ENCODE measurements at regions not wholly inside any gene's neighbourhood (a gene's known extent, or its start where the extent isn't known, plus 50 kb on each side); places are given as distances from the start of the nearest gene placed in this dataset.

DNA sequence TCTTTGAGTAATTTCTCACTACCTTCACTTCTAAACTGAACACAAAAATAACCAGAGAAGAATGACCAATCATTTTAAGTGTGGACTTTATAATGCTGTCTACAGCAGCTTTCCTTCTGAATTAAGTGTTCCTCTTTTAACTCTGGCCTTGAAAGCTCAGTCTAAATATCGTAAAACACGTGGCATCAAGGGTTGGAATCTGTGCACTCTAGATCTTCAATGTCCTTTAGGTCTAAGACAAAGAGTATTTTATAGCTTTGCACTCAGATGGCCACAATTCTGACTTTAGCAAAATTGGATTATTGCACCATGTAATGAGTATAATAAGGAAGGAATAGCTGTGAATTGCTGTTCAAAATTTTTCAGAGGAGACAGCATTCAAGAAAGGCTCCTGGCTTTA lies 197.1 kb upstream of the UGT8 start:
- H3K9me3 ChIP-seq (ENCODE audit: low read length): no peaks in the 10 kb centered on the region
- TF ChIP-seq, protein P1, sequence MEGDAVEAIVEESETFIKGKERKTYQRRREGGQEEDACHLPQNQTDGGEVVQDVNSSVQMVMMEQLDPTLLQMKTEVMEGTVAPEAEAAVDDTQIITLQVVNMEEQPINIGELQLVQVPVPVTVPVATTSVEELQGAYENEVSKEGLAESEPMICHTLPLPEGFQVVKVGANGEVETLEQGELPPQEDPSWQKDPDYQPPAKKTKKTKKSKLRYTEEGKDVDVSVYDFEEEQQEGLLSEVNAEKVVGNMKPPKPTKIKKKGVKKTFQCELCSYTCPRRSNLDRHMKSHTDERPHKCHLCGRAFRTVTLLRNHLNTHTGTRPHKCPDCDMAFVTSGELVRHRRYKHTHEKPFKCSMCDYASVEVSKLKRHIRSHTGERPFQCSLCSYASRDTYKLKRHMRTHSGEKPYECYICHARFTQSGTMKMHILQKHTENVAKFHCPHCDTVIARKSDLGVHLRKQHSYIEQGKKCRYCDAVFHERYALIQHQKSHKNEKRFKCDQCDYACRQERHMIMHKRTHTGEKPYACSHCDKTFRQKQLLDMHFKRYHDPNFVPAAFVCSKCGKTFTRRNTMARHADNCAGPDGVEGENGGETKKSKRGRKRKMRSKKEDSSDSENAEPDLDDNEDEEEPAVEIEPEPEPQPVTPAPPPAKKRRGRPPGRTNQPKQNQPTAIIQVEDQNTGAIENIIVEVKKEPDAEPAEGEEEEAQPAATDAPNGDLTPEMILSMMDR (conservative IDR thresholded peaks at IDR 0.05; ENCODE audit: low read length): no peak
- no peak for TF ChIP-seq EZH2phosphoT487 (IDR thresholded peaks at IDR 0.05; ENCODE audit: borderline replicate concordance, low read depth, low read length)
- ChIA-PET CTCF (ENCODE audit: unreplicated experiment) (no interaction called here), POLR2A (interaction anchor here (0.9 kb wide), 1 partner anchor 13 kb away, joined by 3 read pairs; no protein-coding TSS in a partner anchor)
- H4K20me1 ChIP-seq (ENCODE audit: insufficient read depth, low read length): no peaks in the 10 kb centered on the region
- no peak overlapping the region for H2AFZ ChIP-seq (ENCODE audit: low read length)
- no peak overlapping the region for H3K4me3 ChIP-seq (ENCODE audit: low read depth, low read length, poor library complexity, severe bottlenecking)
- intact Hi-C loops (cut with micrococcal nuclease; ENCODE audit: unreplicated experiment): no loop called here
- BruUV-seq (replicated peaks): no TSS peak
- no peaks in the 10 kb centered on the region for H3K36me3 ChIP-seq (ENCODE audit: insufficient read depth, low read length)
- no peaks in the 10 kb centered on the region for H3K4me1 ChIP-seq (ENCODE audit: insufficient read depth, low read length, poor library complexity, severe bottlenecking)
- H3K79me2 ChIP-seq (ENCODE audit: insufficient read depth, low read depth, low read length): no peaks in the 10 kb centered on the region
- no peak for DNase-seq (ENCODE audit: low spot score)
- H3K9me2 ChIP-seq (ENCODE audit: insufficient read depth, low read length): no peaks in the 10 kb centered on the region
- H3K4me2 ChIP-seq (ENCODE audit: low read length): no peak overlapping the region
- H3K27ac ChIP-seq (ENCODE audit: low read depth, low read length, poor library complexity, severe bottlenecking): no peak overlapping the region

DNA sequence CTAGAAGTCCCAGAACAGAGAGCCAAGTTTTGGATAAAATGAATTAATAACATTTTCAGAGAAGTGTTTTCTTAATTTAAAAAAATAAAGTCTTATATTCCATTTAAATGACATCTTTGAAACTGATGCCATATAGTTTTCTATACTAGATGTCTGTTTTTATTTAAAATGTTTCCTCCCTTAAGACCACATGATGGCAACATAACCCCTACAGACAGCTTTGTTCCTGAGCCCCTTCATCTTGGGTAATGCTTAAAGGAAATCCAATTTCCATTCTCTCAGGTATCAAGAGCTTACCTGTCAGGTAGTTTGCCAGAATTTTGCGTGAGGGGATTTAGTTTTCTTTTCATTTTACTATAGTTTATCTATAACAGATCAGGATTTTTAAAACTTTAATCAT lies 181.4 kb upstream of the UGT8 start:
- no TSS peak for BruUV-seq (replicated peaks)
- Histone ChIP-seq H3K4me3 (ENCODE audit: low read depth, low read length, poor library complexity, severe bottlenecking) (no peak overlapping the region), H2AFZ (ENCODE audit: low read length) (no peak overlapping the region), H3K9me2 (ENCODE audit: insufficient read depth, low read length) (no peaks in the 10 kb centered on the region), H4K20me1 (ENCODE audit: insufficient read depth, low read length) (no peaks in the 10 kb centered on the region), H3K27ac (ENCODE audit: low read depth, low read length, poor library complexity, severe bottlenecking) (no peak overlapping the region), H3K36me3 (ENCODE audit: insufficient read depth, low read length) (no peaks in the 10 kb centered on the region), H3K9me3 (ENCODE audit: low read length) (no peaks in the 10 kb centered on the region), H3K4me2 (ENCODE audit: low read length) (no peak overlapping the region), H3K79me2 (ENCODE audit: insufficient read depth, low read depth, low read length) (no peaks in the 10 kb centered on the region), H3K4me1 (ENCODE audit: insufficient read depth, low read length, poor library complexity, severe bottlenecking) (no peaks in the 10 kb centered on the region)
- ChIA-PET CTCF (ENCODE audit: unreplicated experiment) (no interaction called here), POLR2A (interaction anchor here (1.2 kb wide), 1 partner anchor 9 kb away, joined by 3 read pairs; no protein-coding TSS in a partner anchor)
- intact Hi-C loops (cut with micrococcal nuclease; ENCODE audit: unreplicated experiment): no loop called here
- TF ChIP-seq, protein P1 (conservative IDR thresholded peaks at IDR 0.05; ENCODE audit: low read length): peak; percentile 52
- no peak for TF ChIP-seq EZH2phosphoT487 (IDR thresholded peaks at IDR 0.05; ENCODE audit: borderline replicate concordance, low read depth, low read length)
- DNase-seq (ENCODE audit: low spot score): peak; percentile 18

DNA sequence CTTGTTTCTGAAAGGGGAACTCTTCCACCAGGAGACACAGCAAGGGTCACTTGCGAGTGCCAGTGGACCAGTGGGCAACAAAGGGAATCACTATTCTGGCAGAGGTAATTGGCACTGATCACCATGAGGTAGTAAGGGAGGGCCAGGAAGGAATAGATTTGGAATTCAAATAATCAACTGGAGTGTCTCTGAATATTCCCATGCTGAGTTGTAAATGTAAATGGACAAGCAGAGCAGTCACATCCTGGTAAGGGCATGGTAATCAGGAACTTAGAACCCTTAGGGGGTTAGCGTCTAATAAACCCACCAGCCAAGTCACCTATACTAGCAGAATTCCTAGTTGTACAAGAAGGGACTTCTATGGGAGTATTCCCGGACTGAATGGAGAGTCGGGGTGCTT lies 178.5 kb upstream of the UGT8 start:
- no peak overlapping the region for H3K4me2 ChIP-seq (ENCODE audit: low read length)

More for the DNA sequence above, 178.5 kb upstream of the UGT8 start:
- POLR2A ChIA-PET: no interaction called here
- Histone ChIP-seq H3K9me3 (ENCODE audit: low read length) (no peaks in the 10 kb centered on the region), H3K36me3 (ENCODE audit: insufficient read depth, low read length) (no peaks in the 10 kb centered on the region), H3K4me3 (ENCODE audit: low read depth, low read length, poor library complexity, severe bottlenecking) (no peak overlapping the region), H3K9me2 (ENCODE audit: insufficient read depth, low read length) (no peaks in the 10 kb centered on the region), H3K27ac (ENCODE audit: low read depth, low read length, poor library complexity, severe bottlenecking) (no peak overlapping the region), H3K4me1 (ENCODE audit: insufficient read depth, low read length, poor library complexity, severe bottlenecking) (no peaks in the 10 kb centered on the region), H2AFZ (ENCODE audit: low read length) (no peak overlapping the region), H4K20me1 (ENCODE audit: insufficient read depth, low read length) (no peaks in the 10 kb centered on the region), H3K79me2 (ENCODE audit: insufficient read depth, low read depth, low read length) (no peaks in the 10 kb centered on the region)
- no TSS peak for BruUV-seq (replicated peaks)
- DNase-seq (ENCODE audit: low spot score): no peak
- intact Hi-C loops (cut with micrococcal nuclease; ENCODE audit: unreplicated experiment): no loop called here
- TF ChIP-seq, protein P1 (conservative IDR thresholded peaks at IDR 0.05; ENCODE audit: low read length): no peak
- TF ChIP-seq EZH2phosphoT487 (IDR thresholded peaks at IDR 0.05; ENCODE audit: borderline replicate concordance, low read depth, low read length): no peak
- CTCF ChIA-PET (ENCODE audit: unreplicated experiment): no interaction called here

Measured in OCI-LY7 (cell line).